CD4-positive, alpha-beta T cell treated with Interleukin-1 beta for 1 hour (primary cell): ENCODE measurements at regions not wholly inside any gene's neighbourhood (a gene's known extent, or its start where the extent isn't known, plus 50 kb on each side); places are given as distances from the start of the nearest gene placed in this dataset.

Experiments
- DNase-seq, 2 donors: peaks; one replicate each; pipeline ENCODE4 v3.0.0-alpha.2; 2020 to 2022

GRCh38 chr2:55101466-55101865, 51.2 kb upstream of the RTN4 start:
- no peak for DNase-seq

GRCh38 chr2:55099878-55100820, 49.9 kb upstream of the RTN4 start:
- DNase-seq = no peak
